DND-41 (cell line): ENCODE measurements at regions not wholly inside any gene's neighbourhood (a gene's known extent, or its start where the extent isn't known, plus 50 kb on each side); places are given as distances from the start of the nearest gene placed in this dataset.
"Not testable (repeated sequence)": the region's sequence is repeated elsewhere in the genome, so short reads cannot be mapped to it uniquely, and the experiment has no call there.

Source experiments
- CTCF ChIP-seq: IDR thresholded peaks from 2 replicates; pipeline ENCODE4 v1.5.1; 2012; ENCODE audit warnings: borderline replicate concordance, low read length, moderate library complexity, mild to moderate bottlenecking; ENCODE audit not compliant: poor library complexity, severe bottlenecking; ENCODE audit errors: extremely low read depth
- EZH2 ChIP-seq: IDR thresholded peaks from 3 replicates; pipeline ENCODE4 v1.6.1; 2012; ENCODE audit warnings: borderline replicate concordance, low read depth, mild to moderate bottlenecking, moderate library complexity, low read length, inconsistent platforms; ENCODE audit not compliant: severe bottlenecking

DNA sequence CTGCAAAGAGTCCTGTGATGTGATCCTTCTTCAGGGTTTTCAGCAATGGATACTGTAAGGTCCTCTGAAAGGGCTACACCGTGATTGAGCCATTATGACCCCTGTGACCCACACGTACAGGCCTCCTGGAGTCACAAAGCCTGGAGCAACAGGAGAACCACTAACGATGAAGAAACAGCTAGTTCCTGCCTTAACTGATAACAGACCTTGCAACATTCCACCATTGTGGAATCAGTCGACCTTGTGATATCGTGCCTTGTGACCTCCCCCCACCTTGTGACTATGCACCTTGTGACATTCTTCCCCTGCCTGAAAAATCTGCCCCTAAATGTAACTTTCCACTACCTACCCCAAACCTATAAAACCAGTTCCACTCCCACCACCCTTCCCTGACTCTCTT lies 1235.4 kb downstream of the OTOL1 start:
- not testable (repeated sequence) for TF ChIP-seq CTCF, EZH2
